ENCODE measurements at regions not wholly inside any gene's neighbourhood (a gene's known extent, or its start where the extent isn't known, plus 50 kb on each side); places are given as distances from the start of the nearest gene placed in this dataset.

DNA sequence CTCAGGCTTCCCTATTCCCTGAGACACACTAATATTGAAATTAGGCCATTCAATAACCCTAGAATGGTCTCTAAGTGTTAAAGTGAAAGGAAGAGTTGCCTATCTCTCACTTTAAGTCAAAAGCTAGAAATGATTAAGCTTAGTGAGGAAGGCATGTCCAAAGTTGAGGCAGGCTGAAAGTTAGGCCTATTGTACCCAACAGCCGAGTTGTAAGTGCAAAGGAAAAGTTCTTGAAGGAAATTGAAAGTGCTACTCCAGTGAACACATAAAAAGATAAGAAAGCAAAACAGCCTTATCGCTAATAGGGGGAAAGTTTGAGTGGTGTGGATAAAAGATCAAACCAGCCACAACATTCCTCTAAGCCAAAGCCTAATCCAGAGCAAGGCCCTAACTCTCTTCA is 117.9 kb upstream of the SPATA12 start:
- no peak for DNase-seq (ENCODE audit: low read depth)
- Histone ChIP-seq H3K27me3 (ENCODE audit: control insufficient read depth, insufficient read depth, low read length) (no peaks in the 10 kb centered on the region), H3K36me3 (ENCODE audit: control insufficient read depth, insufficient read depth, low read length) (no peaks in the 10 kb centered on the region), H3K4me3 (ENCODE audit: low read depth, low read length) (no peak overlapping the region)
- TF ChIP-seq CTCF (IDR thresholded peaks at IDR 0.05; ENCODE audit: insufficient read depth, low read length, poor library complexity, severe bottlenecking) = no peak

GRCh38 chr3:56940976-56941375 is 119.5 kb upstream of the SPATA12 start:
- Histone ChIP-seq H3K4me3 (ENCODE audit: low read depth, low read length) (no peak overlapping the region), H3K27me3 (ENCODE audit: control insufficient read depth, insufficient read depth, low read length) (no peaks in the 10 kb centered on the region)
- no peak for TF ChIP-seq CTCF (IDR thresholded peaks at IDR 0.05; ENCODE audit: insufficient read depth, low read length, poor library complexity, severe bottlenecking)

DNA sequence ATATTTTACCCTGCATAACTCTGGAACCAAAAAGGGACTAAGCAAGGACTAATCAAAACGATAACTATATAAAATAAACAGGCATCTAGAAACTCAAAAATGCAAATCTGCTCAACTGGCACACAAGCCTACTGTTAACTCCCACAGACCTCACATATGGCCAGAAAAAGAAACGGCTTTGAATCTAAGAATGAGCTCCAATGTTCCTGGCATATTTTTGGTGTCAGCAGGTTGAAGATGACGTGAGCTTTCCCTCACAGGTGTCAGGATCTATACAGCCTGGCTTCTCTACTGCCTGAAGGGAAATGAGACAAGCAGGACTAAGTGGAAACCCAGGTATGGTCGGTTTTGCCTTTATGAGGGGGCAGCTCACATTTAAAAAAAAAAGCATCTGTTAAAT is 120.1 kb upstream of the SPATA12 start:
- TF ChIP-seq CTCF (IDR thresholded peaks at IDR 0.05; ENCODE audit: insufficient read depth, low read length, poor library complexity, severe bottlenecking) = no peak
- Histone ChIP-seq H3K4me3 (ENCODE audit: low read depth, low read length) (no peak overlapping the region), H3K36me3 (ENCODE audit: control insufficient read depth, insufficient read depth, low read length) (no peaks in the 10 kb centered on the region), H3K27me3 (ENCODE audit: control insufficient read depth, insufficient read depth, low read length) (no peaks in the 10 kb centered on the region)
- no peak for DNase-seq (ENCODE audit: low read depth)

More at GRCh38 chr3:56940976-56941375, 119.5 kb upstream of the SPATA12 start:
- H3K36me3 ChIP-seq (ENCODE audit: control insufficient read depth, insufficient read depth, low read length) = no peaks in the 10 kb centered on the region
- DNase-seq (ENCODE audit: low read depth) = no peak

DNA sequence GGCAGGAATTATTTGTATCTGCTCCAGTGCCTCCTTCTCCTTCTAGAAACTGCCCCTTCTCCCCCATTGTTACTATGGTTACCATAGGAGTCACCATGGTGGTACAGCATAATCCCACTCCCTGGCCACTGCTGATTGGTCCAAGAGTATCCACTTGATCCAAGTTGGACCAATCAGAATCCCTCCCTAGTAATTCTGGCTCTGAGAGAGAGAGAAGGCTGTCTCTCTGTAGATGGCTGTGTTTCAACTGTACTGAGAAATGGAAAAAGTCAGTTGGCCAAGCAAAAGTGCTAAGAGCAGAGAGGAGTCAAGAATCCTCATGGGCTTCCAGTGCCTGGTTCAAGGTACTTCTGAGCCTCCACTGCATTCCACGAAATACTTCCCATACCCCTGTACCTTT is 120.6 kb upstream of the SPATA12 start:
- DNase-seq (ENCODE audit: low read depth) = no peak
- Histone ChIP-seq H3K4me3 (ENCODE audit: low read depth, low read length) (no peak overlapping the region), H3K36me3 (ENCODE audit: control insufficient read depth, insufficient read depth, low read length) (no peaks in the 10 kb centered on the region), H3K27me3 (ENCODE audit: control insufficient read depth, insufficient read depth, low read length) (no peaks in the 10 kb centered on the region)
- TF ChIP-seq CTCF (IDR thresholded peaks at IDR 0.05; ENCODE audit: insufficient read depth, low read length, poor library complexity, severe bottlenecking) = no peak

DNA sequence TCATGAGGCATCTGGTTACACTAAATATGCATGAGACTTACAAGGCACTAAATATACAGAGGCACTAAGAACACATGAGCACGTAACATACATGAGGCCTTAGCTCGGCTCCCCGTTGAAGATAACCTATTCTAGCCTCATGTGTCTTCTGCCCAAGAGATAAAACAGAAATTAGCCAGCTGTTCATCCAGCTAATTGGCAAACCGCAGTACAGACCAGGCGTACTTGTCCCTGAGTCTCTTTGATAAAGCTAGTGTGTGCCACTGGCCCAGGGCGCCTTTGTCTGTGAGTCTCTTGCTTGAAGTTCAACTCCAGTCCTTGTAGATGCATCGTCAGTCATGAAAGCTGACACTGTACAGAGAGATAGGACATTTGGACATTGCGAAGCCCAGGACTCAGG is 121.9 kb upstream of the SPATA12 start:
- DNase-seq (ENCODE audit: low read depth) = no peak
- no peaks in the 10 kb centered on the region for H3K27me3 ChIP-seq (ENCODE audit: control insufficient read depth, insufficient read depth, low read length)
- H3K36me3 ChIP-seq (ENCODE audit: control insufficient read depth, insufficient read depth, low read length) = no peaks in the 10 kb centered on the region
- no peak for TF ChIP-seq CTCF (IDR thresholded peaks at IDR 0.05; ENCODE audit: insufficient read depth, low read length, poor library complexity, severe bottlenecking)
- no peak overlapping the region for H3K4me3 ChIP-seq (ENCODE audit: low read depth, low read length)

- DNase-seq (ENCODE audit: low read depth) = no peak
- Histone ChIP-seq H3K36me3 (ENCODE audit: control insufficient read depth, insufficient read depth, low read length) (no peaks in the 10 kb centered on the region), H3K4me3 (ENCODE audit: low read depth, low read length) (no peak overlapping the region), H3K27me3 (ENCODE audit: control insufficient read depth, insufficient read depth, low read length) (no peaks in the 10 kb centered on the region)
- TF ChIP-seq CTCF (IDR thresholded peaks at IDR 0.05; ENCODE audit: insufficient read depth, low read length, poor library complexity, severe bottlenecking) = no peak
These were observed 122.9 kb upstream of the SPATA12 start for GRCh38 chr3:56937580-56937979.

All from kidney epithelial cell (primary cell).